Chondrocyte (in vitro differentiated cells): ENCODE measurements at regions not wholly inside any gene's neighbourhood (a gene's known extent, or its start where the extent isn't known, plus 50 kb on each side); places are given as distances from the start of the nearest gene placed in this dataset.

Source experiments
- DNase-seq: peaks from one replicate; pipeline ENCODE4 v3.0.0; 2021; ENCODE audit warnings: mixed read lengths, low spot score
- H3K27ac Mint-ChIP-seq: one replicate; pipeline ENCODE4 v1.8.0; 2021; ENCODE audit warnings: mild to moderate bottlenecking, moderate library complexity, mixed read lengths; ENCODE audit not compliant: unreplicated experiment
- H3K27me3 Mint-ChIP-seq: 2 replicates; pipeline ENCODE4 v1.8.0; 2021; ENCODE audit warnings: low read depth, mixed read lengths
- H3K36me3 Mint-ChIP-seq: 2 replicates; pipeline ENCODE4 v1.8.0; 2021; ENCODE audit warnings: low read depth, mixed read lengths
- H3K4me1 Mint-ChIP-seq: 2 replicates; pipeline ENCODE4 v1.8.0; 2021; ENCODE audit warnings: low read depth, mild to moderate bottlenecking, mixed read lengths
- H3K4me3 Mint-ChIP-seq: one replicate; pipeline ENCODE4 v1.8.0; 2021; ENCODE audit warnings: mild to moderate bottlenecking, moderate library complexity, mixed read lengths; ENCODE audit not compliant: unreplicated experiment
- H3K9me3 Mint-ChIP-seq: 2 replicates; pipeline ENCODE4 v1.8.0; 2021; ENCODE audit warnings: low read depth, mixed read lengths
- TF ChIP-seq, protein P1 (sequence below): fragments of 200-600 bp; sonication (generic); IDR thresholded peaks from 2 replicates; pipeline ENCODE4 v1.5.0; 2021; ENCODE audit warnings: antibody characterized with exemption, mild to moderate bottlenecking, moderate library complexity

DNA sequence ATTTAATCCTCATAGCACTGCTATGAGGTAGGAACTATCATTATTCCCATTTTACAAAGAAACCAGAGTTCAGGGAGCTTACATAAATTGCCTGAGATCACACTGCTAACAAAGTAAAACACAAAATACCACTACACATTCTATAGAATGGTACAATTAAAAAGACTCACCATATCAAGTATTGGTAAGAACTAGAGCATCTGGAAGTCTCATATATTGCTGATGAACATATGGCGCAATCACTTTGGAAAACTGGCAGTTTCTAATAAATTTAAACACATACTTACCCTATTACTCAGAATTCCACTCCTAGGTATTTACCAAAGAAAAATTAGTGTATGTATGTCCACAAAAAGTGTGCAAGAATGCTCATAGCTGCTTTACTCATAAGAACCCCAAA, 261.5 kb downstream of the RRAGC start:
- no peak overlapping the region for H3K27ac Mint-ChIP-seq
- DNase-seq: no peak
- no peak overlapping the region for H3K4me3 Mint-ChIP-seq
- H3K27me3 Mint-ChIP-seq: peaks cover 2% of the 10 kb centered on the region
- TF ChIP-seq, protein P1, sequence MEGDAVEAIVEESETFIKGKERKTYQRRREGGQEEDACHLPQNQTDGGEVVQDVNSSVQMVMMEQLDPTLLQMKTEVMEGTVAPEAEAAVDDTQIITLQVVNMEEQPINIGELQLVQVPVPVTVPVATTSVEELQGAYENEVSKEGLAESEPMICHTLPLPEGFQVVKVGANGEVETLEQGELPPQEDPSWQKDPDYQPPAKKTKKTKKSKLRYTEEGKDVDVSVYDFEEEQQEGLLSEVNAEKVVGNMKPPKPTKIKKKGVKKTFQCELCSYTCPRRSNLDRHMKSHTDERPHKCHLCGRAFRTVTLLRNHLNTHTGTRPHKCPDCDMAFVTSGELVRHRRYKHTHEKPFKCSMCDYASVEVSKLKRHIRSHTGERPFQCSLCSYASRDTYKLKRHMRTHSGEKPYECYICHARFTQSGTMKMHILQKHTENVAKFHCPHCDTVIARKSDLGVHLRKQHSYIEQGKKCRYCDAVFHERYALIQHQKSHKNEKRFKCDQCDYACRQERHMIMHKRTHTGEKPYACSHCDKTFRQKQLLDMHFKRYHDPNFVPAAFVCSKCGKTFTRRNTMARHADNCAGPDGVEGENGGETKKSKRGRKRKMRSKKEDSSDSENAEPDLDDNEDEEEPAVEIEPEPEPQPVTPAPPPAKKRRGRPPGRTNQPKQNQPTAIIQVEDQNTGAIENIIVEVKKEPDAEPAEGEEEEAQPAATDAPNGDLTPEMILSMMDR: no peak
- no peaks in the 10 kb centered on the region for H3K4me1 Mint-ChIP-seq
- H3K36me3 Mint-ChIP-seq: peaks cover 4% of the 10 kb centered on the region
- peaks cover 17% of the 10 kb centered on the region for H3K9me3 Mint-ChIP-seq

DNA sequence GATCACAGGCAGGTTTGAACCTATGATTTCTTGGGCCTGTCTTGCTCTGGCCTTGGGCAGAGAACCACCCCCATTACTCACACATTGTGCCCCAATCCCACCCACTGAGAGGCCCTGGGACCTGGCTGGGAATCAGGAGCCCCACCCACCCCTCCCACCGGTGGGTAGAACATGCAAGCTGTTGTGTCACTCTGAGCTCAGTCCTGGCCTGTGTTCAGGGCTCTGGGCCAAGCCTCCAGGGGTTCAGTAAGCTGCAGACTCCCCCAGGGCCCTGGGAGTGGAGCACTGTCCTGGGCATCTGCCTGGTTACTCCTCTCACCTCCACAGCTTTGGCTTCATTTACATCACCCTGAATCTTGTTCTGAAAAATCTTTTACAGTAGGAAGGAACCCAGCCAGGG, 270.5 kb downstream of the RRAGC start:
- TF ChIP-seq, protein P1: no peak
- peaks cover 44% of the 10 kb centered on the region for H3K4me1 Mint-ChIP-seq
- H3K36me3 Mint-ChIP-seq: peaks cover 1% of the 10 kb centered on the region
- H3K4me3 Mint-ChIP-seq: no peak overlapping the region
- DNase-seq: no peak
- peaks cover 25% of the 10 kb centered on the region for H3K9me3 Mint-ChIP-seq
- H3K27ac Mint-ChIP-seq: no peak overlapping the region
- H3K27me3 Mint-ChIP-seq: no peaks in the 10 kb centered on the region

DNA sequence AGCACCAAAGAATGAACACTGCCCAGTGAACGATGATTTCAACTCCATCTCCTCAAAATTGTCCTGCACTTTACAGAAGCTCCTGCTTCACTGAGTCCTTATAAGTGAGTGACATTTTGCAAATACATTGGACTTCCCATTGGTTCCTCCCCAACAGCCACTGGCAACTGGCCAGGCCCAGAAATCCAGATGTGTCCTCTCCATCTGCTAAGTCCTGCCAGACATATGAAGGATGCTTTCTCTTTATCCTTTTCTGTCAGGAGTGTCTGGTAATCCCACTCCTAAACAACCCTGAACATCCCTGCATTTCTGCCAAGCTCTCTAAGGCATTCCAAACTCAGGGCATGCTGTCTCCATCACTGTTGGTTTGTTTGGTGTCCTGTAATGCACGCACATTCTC, 271.8 kb downstream of the RRAGC start:
- H3K27ac Mint-ChIP-seq: no peak overlapping the region
- TF ChIP-seq, protein P1: no peak
- H3K4me1 Mint-ChIP-seq: peaks cover 45% of the 10 kb centered on the region
- H3K9me3 Mint-ChIP-seq: peaks cover 25% of the 10 kb centered on the region
- peaks cover 1% of the 10 kb centered on the region for H3K36me3 Mint-ChIP-seq
- no peak overlapping the region for H3K4me3 Mint-ChIP-seq
- H3K27me3 Mint-ChIP-seq: no peaks in the 10 kb centered on the region
- DNase-seq: no peak

DNA sequence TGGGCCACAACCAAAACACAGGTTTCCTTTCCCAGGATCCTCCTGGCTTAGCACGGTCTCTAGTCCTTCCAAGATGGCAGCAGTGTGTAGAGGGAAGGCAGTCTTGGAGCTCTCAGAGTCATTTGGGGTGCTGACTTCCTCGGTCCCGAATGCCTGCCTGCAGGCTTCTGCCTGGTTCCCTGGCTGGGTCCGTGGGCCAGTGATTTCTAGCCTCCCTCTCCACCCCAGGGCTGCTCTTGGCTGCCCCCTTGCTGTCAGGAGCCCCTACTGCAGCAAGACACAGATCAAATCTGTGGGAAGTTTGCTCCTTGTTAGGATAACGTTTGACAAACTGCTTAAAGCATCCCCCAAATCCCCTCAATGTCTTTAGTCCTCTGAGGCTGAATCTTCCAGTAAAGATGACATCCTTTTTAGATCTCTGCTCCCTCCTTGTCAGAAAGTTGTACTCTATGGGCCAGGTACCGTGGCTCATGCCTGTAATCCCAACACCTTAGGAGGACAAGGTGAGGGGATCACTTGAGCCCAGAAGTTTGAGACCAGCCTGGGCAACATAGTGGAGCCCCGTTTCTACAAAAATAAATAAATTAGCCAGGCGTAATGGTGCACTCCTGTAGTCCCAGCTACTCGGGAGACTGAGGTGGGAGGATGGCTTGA, 272.5 kb downstream of the RRAGC start:
- no peak overlapping the region for H3K27ac Mint-ChIP-seq
- H3K4me3 Mint-ChIP-seq: no peak overlapping the region
- DNase-seq: no peak
- peaks cover 45% of the 10 kb centered on the region for H3K4me1 Mint-ChIP-seq
- peaks cover 24% of the 10 kb centered on the region for H3K9me3 Mint-ChIP-seq
- H3K27me3 Mint-ChIP-seq: no peaks in the 10 kb centered on the region
- TF ChIP-seq, protein P1: peak; percentile 84
- H3K36me3 Mint-ChIP-seq: no peaks in the 10 kb centered on the region

DNA sequence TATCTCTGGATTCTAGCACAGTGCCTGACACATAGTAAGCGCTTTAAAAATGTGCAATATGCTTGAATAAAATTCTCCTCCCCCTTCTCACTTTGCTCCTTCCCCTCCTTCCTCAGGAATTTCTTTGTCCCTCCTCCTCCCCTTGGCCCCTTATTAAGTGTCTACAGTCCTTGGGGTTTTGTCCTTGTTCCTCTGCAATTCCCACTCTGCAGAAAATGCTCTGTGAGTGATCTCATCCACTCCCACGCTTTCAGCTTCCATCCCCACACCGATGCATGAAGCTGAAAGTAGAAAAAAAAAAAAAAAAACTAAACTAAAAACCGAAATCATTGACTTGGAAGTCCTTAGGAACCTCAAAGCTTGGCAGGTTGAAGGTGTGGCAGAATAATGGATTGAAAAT, 273.6 kb downstream of the RRAGC start:
- H3K36me3 Mint-ChIP-seq: no peaks in the 10 kb centered on the region
- H3K4me1 Mint-ChIP-seq: peaks cover 50% of the 10 kb centered on the region
- no peak overlapping the region for H3K4me3 Mint-ChIP-seq
- no peak overlapping the region for H3K27ac Mint-ChIP-seq
- peaks cover 24% of the 10 kb centered on the region for H3K9me3 Mint-ChIP-seq
- TF ChIP-seq, protein P1: no peak
- no peaks in the 10 kb centered on the region for H3K27me3 Mint-ChIP-seq
- no peak for DNase-seq
